ENCODE measurements at regions not wholly inside any gene's neighbourhood (a gene's known extent, or its start where the extent isn't known, plus 50 kb on each side); places are given as distances from the start of the nearest gene placed in this dataset.

DNA sequence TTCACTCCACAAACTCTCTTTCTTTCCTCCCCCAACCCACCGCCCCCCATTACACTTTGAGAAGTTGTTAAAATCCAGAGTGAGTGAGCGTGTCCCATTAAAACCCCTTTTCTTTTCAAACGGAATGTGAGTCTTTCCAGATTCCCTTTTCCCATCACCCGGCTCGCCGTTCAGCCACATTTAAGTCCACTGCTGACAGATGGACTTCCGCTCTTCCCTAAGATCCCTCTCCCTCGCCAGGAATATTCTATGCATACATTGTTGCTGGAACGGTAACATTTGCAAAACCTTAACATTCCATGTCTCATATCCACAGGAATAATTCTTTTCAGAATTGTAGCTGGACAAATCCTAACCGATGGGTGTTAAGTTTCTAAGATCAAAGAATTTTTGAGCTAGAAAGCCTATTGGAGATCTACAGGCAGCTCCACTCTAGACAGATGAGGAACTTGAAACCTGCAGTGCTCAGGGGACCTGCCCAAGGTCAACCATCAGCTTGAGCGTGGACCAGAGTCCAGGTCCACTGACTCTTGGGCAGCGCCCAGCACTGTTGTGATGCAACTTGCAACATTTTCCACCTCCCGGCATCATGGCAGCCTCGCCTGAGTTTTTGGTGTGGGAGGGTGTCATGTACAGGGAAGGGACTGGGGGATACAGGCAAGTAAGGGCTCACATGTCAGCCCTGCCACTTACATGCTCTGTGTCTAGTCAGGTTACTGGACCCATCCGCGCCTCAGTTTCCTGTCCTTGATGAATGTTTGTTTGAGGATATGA is 500.1 kb downstream of the CCDC171 start:
- 1% methylated on average over 15 of the region's 16 CpGs for WGBS (ENCODE audit: insufficient coverage, low coverage, missing lambda C conversion rate)
- CTCF ChIA-PET (ENCODE audit: low intra/inter-chr PET ratio), result no interaction called here
- H4K20me1 ChIP-seq (replicated peaks; ENCODE audit: control insufficient read depth, insufficient read depth, low read length), result no peaks in the 10 kb centered on the region
- intact Hi-C loops (cut with micrococcal nuclease), result no loop called here
- no peak overlapping the region for H3K4me2 ChIP-seq (ENCODE audit: insufficient read depth, low read length)
- no peak for ATAC-seq
- FAIRE-seq, result no peak
- H3K9me1 ChIP-seq (ENCODE audit: control insufficient read depth, insufficient read depth, low read length), result no peaks in the 10 kb centered on the region
- H3K36me3 ChIP-seq (ENCODE audit: control insufficient read depth, insufficient read depth, low read length), result no peaks in the 10 kb centered on the region
- H2AFZ ChIP-seq (ENCODE audit: low read depth, low read length), result no peak overlapping the region
- H3K27ac ChIP-seq (ENCODE audit: extremely low read depth, low read depth, low read length), result no peak overlapping the region
- no peak for TF ChIP-seq PHTF2 (CRISPR knock-in tag; IDR thresholded peaks at IDR 0.05)
- TF ChIP-seq ZNF24 (IDR thresholded peaks at IDR 0.05), result no peak
- TF ChIP-seq ZNF707 (CRISPR knock-in tag; conservative IDR thresholded peaks at IDR 0.05), result no peak
- H3K4me1 ChIP-seq (replicated peaks in 1 of 2; ENCODE audit: control insufficient read depth in 2 of 2, insufficient read depth in 2 of 2, low read length in 2 of 2), result no peaks in the 10 kb centered on the region
- H3K79me2 ChIP-seq (ENCODE audit: control insufficient read depth, insufficient read depth, low read length), result no peaks in the 10 kb centered on the region
- in situ Hi-C loops (cut with MboI), result no loop called here
- H3K27me3 ChIP-seq (ENCODE audit: control insufficient read depth in 2 of 2, insufficient read depth in 2 of 2, low read length in 2 of 2), result no peaks in the 10 kb centered on the region
- no peak for DNase-seq (ENCODE audit: extremely low read depth in 1 of 4, low spot score in 3 of 4)
- POLR2A ChIA-PET, result no interaction called here
- H3K9ac ChIP-seq (ENCODE audit: insufficient read depth in 1 of 2, low read depth in 2 of 2, low read length in 2 of 2), result no peak overlapping the region
- H3K4me3 ChIP-seq, result no peak overlapping the region
- H3K9me3 ChIP-seq (replicated peaks; ENCODE audit: control insufficient read depth, insufficient read depth, low read depth, low read length), result no peaks in the 10 kb centered on the region
- BruUV-seq (replicated peaks), result no TSS peak

DNA sequence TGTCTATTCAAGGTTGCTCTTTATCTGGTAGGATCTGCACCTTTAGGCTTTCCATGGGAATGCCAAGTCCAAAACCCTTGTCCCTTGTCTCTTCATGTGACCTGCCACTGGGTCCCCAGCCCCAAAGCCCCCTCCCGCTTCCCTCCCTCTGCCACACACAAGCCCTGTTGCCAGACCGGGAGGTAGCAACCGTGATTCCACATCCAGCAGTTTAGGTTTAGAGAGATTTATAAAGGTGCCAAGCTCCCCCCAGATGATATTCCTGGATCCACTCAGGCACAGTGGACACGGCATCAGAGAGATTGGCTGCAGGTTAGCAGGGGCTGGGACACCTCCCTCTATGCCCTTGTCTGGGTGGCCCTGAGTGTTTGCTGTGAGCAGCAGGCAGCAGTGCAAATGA is 504.7 kb downstream of the CCDC171 start:
- ATAC-seq, result no peak
- TF ChIP-seq ZFP30 (CRISPR knock-in tag; IDR thresholded peaks at IDR 0.05; ENCODE audit: borderline replicate concordance) (no peak), SP2 (IDR thresholded peaks at IDR 0.05; ENCODE audit: extremely low read depth, low read depth, low read length, poor library complexity, severe bottlenecking) (no peak), KDM2B (CRISPR knock-in tag; IDR thresholded peaks at IDR 0.05) (no peak), ETV5 (CRISPR knock-in tag; IDR thresholded peaks at IDR 0.05; ENCODE audit: low read depth) (no peak)
- TF ChIP-seq, protein P1, sequence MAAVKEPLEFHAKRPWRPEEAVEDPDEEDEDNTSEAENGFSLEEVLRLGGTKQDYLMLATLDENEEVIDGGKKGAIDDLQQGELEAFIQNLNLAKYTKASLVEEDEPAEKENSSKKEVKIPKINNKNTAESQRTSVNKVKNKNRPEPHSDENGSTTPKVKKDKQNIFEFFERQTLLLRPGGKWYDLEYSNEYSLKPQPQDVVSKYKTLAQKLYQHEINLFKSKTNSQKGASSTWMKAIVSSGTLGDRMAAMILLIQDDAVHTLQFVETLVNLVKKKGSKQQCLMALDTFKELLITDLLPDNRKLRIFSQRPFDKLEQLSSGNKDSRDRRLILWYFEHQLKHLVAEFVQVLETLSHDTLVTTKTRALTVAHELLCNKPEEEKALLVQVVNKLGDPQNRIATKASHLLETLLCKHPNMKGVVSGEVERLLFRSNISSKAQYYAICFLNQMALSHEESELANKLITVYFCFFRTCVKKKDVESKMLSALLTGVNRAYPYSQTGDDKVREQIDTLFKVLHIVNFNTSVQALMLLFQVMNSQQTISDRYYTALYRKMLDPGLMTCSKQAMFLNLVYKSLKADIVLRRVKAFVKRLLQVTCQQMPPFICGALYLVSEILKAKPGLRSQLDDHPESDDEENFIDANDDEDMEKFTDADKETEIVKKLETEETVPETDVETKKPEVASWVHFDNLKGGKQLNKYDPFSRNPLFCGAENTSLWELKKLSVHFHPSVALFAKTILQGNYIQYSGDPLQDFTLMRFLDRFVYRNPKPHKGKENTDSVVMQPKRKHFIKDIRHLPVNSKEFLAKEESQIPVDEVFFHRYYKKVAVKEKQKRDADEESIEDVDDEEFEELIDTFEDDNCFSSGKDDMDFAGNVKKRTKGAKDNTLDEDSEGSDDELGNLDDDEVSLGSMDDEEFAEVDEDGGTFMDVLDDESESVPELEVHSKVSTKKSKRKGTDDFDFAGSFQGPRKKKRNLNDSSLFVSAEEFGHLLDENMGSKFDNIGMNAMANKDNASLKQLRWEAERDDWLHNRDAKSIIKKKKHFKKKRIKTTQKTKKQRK (IDR thresholded peaks at IDR 0.05; ENCODE audit: borderline replicate concordance, low read depth, low read length), result no peak
- 0% methylated on average over 4 of the region's 4 CpGs for WGBS (ENCODE audit: insufficient coverage, low coverage, missing lambda C conversion rate)
- H2AFZ ChIP-seq (ENCODE audit: low read depth, low read length), result no peak overlapping the region
- H3K4me2 ChIP-seq (ENCODE audit: insufficient read depth, low read length), result no peak overlapping the region
- no peaks in the 10 kb centered on the region for H3K79me2 ChIP-seq (ENCODE audit: control insufficient read depth, insufficient read depth, low read length)
- H3K9ac ChIP-seq (ENCODE audit: insufficient read depth in 1 of 2, low read depth in 2 of 2, low read length in 2 of 2), result no peak overlapping the region
- H3K27me3 ChIP-seq (ENCODE audit: control insufficient read depth in 2 of 2, insufficient read depth in 2 of 2, low read length in 2 of 2), result no peaks in the 10 kb centered on the region
- no peak for DNase-seq (ENCODE audit: extremely low read depth in 1 of 4, low spot score in 3 of 4)
- CTCF ChIA-PET (ENCODE audit: low intra/inter-chr PET ratio), result no interaction called here
- no peaks in the 10 kb centered on the region for H3K36me3 ChIP-seq (ENCODE audit: control insufficient read depth, insufficient read depth, low read length)
- no peaks in the 10 kb centered on the region for H4K20me1 ChIP-seq (replicated peaks; ENCODE audit: control insufficient read depth, insufficient read depth, low read length)
- H3K27ac ChIP-seq (ENCODE audit: extremely low read depth, low read depth, low read length), result no peak overlapping the region
- H3K9me3 ChIP-seq (replicated peaks; ENCODE audit: control insufficient read depth, insufficient read depth, low read depth, low read length), result no peaks in the 10 kb centered on the region
- no TSS peak for BruUV-seq (replicated peaks)
- POLR2A ChIA-PET, result interaction anchor here (0.6 kb wide), 1 partner anchor 18 kb away, joined by 5 read pairs; no protein-coding TSS in a partner anchor
- no peaks in the 10 kb centered on the region for H3K9me1 ChIP-seq (ENCODE audit: control insufficient read depth, insufficient read depth, low read length)
- intact Hi-C loops (cut with micrococcal nuclease), result no loop called here
- H3K4me1 ChIP-seq (replicated peaks in 1 of 2; ENCODE audit: control insufficient read depth in 2 of 2, insufficient read depth in 2 of 2, low read length in 2 of 2), result no peaks in the 10 kb centered on the region
- FAIRE-seq, result no peak
- H3K4me3 ChIP-seq, result no peak overlapping the region
- in situ Hi-C loops (cut with MboI), result no loop called here

Data from K562 (cell line).